PC-9 (cell line): ENCODE measurements at regions not wholly inside any gene's neighbourhood (a gene's known extent, or its start where the extent isn't known, plus 50 kb on each side); places are given as distances from the start of the nearest gene placed in this dataset.
A peak's percentile ranks its signal among the peaks of the same experiment; 100 is the strongest.

Experiments used
- BruUV-seq: library from RNA; stranded (reverse); fragments of 400-500 nt; replicated peaks from 2 replicates; lab custom pipeline; 2021; lab: Mats Ljungman, UMichigan
- CTCF ChIA-PET: fragments of 300-600 bp; sonication (Branson Sonifier 250); formaldehyde crosslinking; loops from one replicate; lab custom pipeline; 2022; ENCODE audit warnings: antibody characterized with exemption; lab: Charles Lee
- POLR2A ChIA-PET: fragments of 300-600 bp; sonication (Branson Sonifier 250); formaldehyde crosslinking; loops from one replicate; lab custom pipeline; 2022; ENCODE audit warnings: antibody characterized with exemption; ENCODE audit not compliant: unreplicated experiment; lab: Charles Lee
- DNase-seq, 2 experiments: peaks; one replicate each; pipeline versions ENCODE4 v3.0.0 to v3.0.0-alpha.2; 2015 to 2022; ENCODE audit warnings: mixed read lengths in 1 of 2
- H2AFZ ChIP-seq: fragments of 200-600 bp; sonication (generic); 2 replicates; pipeline ENCODE4 v1.8.1; 2017; ENCODE audit warnings: antibody characterized with exemption
- H3F3A ChIP-seq: fragments of 200-600 bp; sonication (generic); 2 replicates; pipeline ENCODE4 v1.8.1; 2017; ENCODE audit warnings: antibody characterized with exemption, mild to moderate bottlenecking, low read depth; ENCODE audit not compliant: insufficient read depth
- H3K27ac ChIP-seq: fragments of 200-600 bp; sonication (generic); 2 replicates; pipeline ENCODE4 v1.6.1; 2016; ENCODE audit warnings: mixed run types
- H3K27me3 ChIP-seq: fragments of 200-600 bp; sonication (generic); 2 replicates; pipeline ENCODE4 v1.6.1; 2016; ENCODE audit warnings: low read depth, mixed run types; ENCODE audit not compliant: insufficient read depth
- H3K36me3 ChIP-seq: fragments of 200-600 bp; sonication (generic); 2 replicates; pipeline ENCODE4 v1.6.1; 2016; ENCODE audit warnings: low read depth, mixed run types
- H3K4me1 ChIP-seq: fragments of 200-600 bp; sonication (generic); replicated peaks from 2 replicates; pipeline ENCODE4 v1.6.1; 2016; ENCODE audit warnings: mixed run types; ENCODE audit not compliant: insufficient read depth
- H3K4me2 ChIP-seq: fragments of 200-600 bp; sonication (generic); 2 replicates; pipeline ENCODE4 v1.6.1; 2017; ENCODE audit warnings: mixed run types
- H3K4me3 ChIP-seq: fragments of 200-600 bp; sonication (generic); 2 replicates; pipeline ENCODE4 v1.6.1; 2016; ENCODE audit warnings: mixed run types
- H3K79me2 ChIP-seq: fragments of 200-600 bp; sonication (generic); 2 replicates; pipeline ENCODE4 v1.6.1; 2017; ENCODE audit warnings: low read depth, mixed run types
- H3K9me2 ChIP-seq: fragments of 200-600 bp; sonication (generic); 2 replicates; pipeline ENCODE4 v1.8.1; 2017; ENCODE audit warnings: mild to moderate bottlenecking; ENCODE audit not compliant: insufficient read depth
- H3K9me3 ChIP-seq: fragments of 200-600 bp; sonication (generic); 2 replicates; pipeline ENCODE4 v1.8.1; 2016; ENCODE audit warnings: low read depth; ENCODE audit not compliant: insufficient read depth
- H4K20me1 ChIP-seq: fragments of 200-600 bp; sonication (generic); 2 replicates; pipeline ENCODE4 v1.8.1; 2017; ENCODE audit not compliant: insufficient read depth
- CTCF ChIP-seq: fragments of 200-600 bp; sonication (generic); conservative IDR thresholded peaks from 2 replicates; pipeline ENCODE4 v1.6.1; 2017; ENCODE audit warnings: mixed run types, antibody characterized with exemption, mild to moderate bottlenecking, moderate library complexity
- EZH2 ChIP-seq: fragments of 200-600 bp; sonication (generic); IDR thresholded peaks from 2 replicates; pipeline ENCODE4 v1.8.0; 2017; ENCODE audit warnings: antibody characterized with exemption, low read depth
- intact Hi-C: fragments of 100-400 bp; cut with micrococcal nuclease; formaldehyde crosslinking; loops from one replicate; pipeline ENCODE4 v1.10.0; 2022; ENCODE audit not compliant: unreplicated experiment

GRCh38 chr10:15439341-15439842, 68.3 kb upstream of the FAM171A1 start:
- no TSS peak for BruUV-seq
- H3K27ac ChIP-seq: no peak overlapping the region
- H3K36me3 ChIP-seq: no peaks in the 10 kb centered on the region
- H3K9me3 ChIP-seq: no peaks in the 10 kb centered on the region
- H3K9me2 ChIP-seq: no peaks in the 10 kb centered on the region
- no peak overlapping the region for H2AFZ ChIP-seq
- H3F3A ChIP-seq: no peaks in the 10 kb centered on the region
- ChIA-PET POLR2A (no interaction called here), CTCF (no interaction called here)
- peaks cover 20% of the 10 kb centered on the region for H3K27me3 ChIP-seq
- intact Hi-C loops: loop anchor here (10.0 kb wide), 1 partner anchor 285 kb away; no protein-coding TSS in a partner anchor
- TF ChIP-seq CTCF: no peak
- no peak for TF ChIP-seq EZH2
- no peaks in the 10 kb centered on the region for H3K79me2 ChIP-seq
- no peak overlapping the region for H3K4me3 ChIP-seq
- H4K20me1 ChIP-seq: no peaks in the 10 kb centered on the region
- H3K4me2 ChIP-seq: no peak overlapping the region
- DNase-seq: no peak
- H3K4me1 ChIP-seq: no peaks in the 10 kb centered on the region

- Histone ChIP-seq H3K36me3 (no peaks in the 10 kb centered on the region), H3K9me3 (no peaks in the 10 kb centered on the region), H3K4me3 (no peak overlapping the region), H3F3A (no peaks in the 10 kb centered on the region), H3K79me2 (no peaks in the 10 kb centered on the region), H3K4me1 (no peaks in the 10 kb centered on the region), H3K9me2 (no peaks in the 10 kb centered on the region), H4K20me1 (no peaks in the 10 kb centered on the region), H3K27ac (no peak overlapping the region), H3K27me3 (peaks cover 16% of the 10 kb centered on the region), H3K4me2 (no peak overlapping the region), H2AFZ (no peak overlapping the region)
- DNase-seq: no peak
- BruUV-seq: no TSS peak
- ChIA-PET POLR2A (no interaction called here), CTCF (no interaction called here)
- TF ChIP-seq EZH2 (no peak), CTCF (no peak)
- intact Hi-C loops: loop anchor here (10.0 kb wide), 1 partner anchor 288 kb away; no protein-coding TSS in a partner anchor
Measured at GRCh38 chr10:15436696-15437095, 65.6 kb upstream of the FAM171A1 start.

GRCh38 chr10:15433850-15434537, 62.9 kb upstream of the FAM171A1 start:
- no peak overlapping the region; the same call in 1 of the 2 replicates for H3K4me2 ChIP-seq
- no peaks in the 10 kb centered on the region for H3K79me2 ChIP-seq
- DNase-seq: no peak
- intact Hi-C loops: loop anchor here (5.0 to 10.0 kb wide), 3 partner anchors 291 to 1343 kb away; no protein-coding TSS in a partner anchor
- H3K4me1 ChIP-seq: no peaks in the 10 kb centered on the region
- no peak overlapping the region for H2AFZ ChIP-seq
- no peaks in the 10 kb centered on the region for H3K36me3 ChIP-seq
- no peaks in the 10 kb centered on the region for H3F3A ChIP-seq
- H3K4me3 ChIP-seq: no peak overlapping the region
- BruUV-seq: no TSS peak
- no peaks in the 10 kb centered on the region for H3K9me2 ChIP-seq
- CTCF ChIA-PET: no interaction called here
- no peak overlapping the region for H3K27ac ChIP-seq
- H4K20me1 ChIP-seq: no peaks in the 10 kb centered on the region
- no peaks in the 10 kb centered on the region for H3K9me3 ChIP-seq
- POLR2A ChIA-PET: no interaction called here
- TF ChIP-seq CTCF: peak; percentile 69
- TF ChIP-seq EZH2: no peak
- no peaks in the 10 kb centered on the region for H3K27me3 ChIP-seq
